ENCODE measurements at regions not wholly inside any gene's neighbourhood (a gene's known extent, or its start where the extent isn't known, plus 50 kb on each side); places are given as distances from the start of the nearest gene placed in this dataset.
"Not testable (repeated sequence)": the region's sequence is repeated elsewhere in the genome, so short reads cannot be mapped to it uniquely, and the experiment has no call there.

DNA sequence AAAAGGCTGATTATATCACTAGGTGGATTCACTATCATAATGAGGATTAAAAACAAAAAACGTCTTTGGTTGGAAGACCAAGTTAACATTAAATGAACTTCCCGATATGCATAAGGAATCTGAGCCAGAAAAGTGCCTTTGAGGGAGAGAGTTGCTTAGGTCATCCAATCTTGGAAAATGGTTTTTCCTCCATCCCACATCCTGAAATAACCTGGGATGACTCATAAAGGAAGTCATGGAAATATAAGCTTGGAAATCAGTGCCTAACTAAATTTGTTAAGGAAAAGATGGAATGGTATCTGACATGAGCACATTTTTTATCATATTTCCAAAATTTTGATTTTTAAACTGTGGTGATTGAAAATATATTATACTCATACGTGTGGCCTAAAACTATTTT is 66.0 kb downstream of the KBTBD8 start:
- DNase-seq (ENCODE audit: low read depth): no peak

DNA sequence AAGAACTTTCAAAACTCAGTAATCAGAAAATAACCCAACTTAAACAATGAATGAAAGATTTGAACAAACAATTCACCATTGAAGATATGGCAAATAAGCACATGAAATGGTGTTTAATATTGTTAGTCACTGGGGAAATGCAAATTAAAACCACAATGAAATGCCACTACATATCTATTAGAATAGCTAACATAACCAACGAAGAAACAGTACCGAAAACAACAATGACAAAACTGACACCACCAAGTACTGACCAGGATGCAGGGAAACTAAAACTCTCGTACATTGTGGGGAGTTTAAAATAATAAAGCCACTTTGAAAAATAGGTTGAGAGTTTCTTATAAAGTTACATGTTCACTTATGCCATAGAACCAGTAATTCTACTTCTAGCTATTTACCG is 69.1 kb downstream of the KBTBD8 start:
- DNase-seq (ENCODE audit: low read depth): no peak

DNA sequence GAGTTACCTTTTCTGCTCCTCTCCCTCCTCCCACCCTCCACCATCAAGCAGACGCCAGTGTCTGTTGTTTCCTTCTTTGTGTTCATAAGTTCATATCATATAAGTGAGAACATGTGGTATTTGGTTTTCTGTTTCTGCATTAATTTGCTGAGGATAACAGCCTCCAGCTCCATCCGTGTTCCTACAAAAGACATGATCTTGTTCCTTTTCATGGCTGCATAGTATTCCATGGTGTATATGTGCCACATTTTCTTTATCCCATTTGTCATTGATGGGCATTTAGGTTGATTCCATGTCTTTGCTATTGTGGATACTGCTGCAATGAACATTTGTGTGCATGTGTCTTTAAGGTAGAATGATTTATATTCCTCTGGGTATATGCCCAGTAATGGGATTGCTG is 74.5 kb downstream of the KBTBD8 start:
- DNase-seq (ENCODE audit: low read depth): not testable (repeated sequence)

DNA sequence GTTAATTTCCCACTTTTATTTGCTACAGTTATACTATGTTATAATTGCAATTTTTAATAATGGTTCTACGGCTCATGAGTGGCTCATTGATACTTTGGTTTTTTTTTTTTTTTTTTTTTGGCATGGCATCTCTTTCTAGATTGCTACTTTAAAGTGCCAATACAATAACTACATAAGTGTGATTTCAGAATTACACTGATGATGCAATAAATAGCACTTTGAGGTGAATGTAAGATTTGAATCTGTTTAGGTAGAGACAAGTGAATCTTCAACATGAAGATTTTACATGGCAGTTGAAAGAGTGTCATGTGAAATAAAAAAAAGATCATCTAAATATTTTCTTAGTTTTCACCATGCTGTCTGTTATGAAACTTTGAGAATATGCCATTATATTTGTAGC is 75.7 kb downstream of the KBTBD8 start:
- DNase-seq (ENCODE audit: low read depth): no peak

DNA sequence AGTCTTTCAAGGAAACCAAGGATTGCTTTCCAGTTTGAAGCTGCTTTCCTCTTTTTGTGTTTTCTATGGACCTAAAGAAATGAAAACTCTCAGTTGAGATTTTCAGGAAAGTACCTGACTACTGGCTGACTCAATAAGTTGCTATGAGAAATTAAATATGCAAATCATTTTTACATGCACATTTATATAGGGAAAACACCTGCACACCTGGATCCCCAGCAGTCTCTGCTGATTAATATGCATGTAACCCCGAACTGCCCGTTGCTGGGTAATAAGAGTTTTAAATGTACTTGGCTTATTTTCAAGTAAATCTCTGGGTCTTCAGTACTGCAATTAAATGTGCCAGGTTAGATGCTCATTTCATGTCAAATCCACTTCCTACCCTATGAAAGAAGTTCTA is 77.2 kb downstream of the KBTBD8 start:
- DNase-seq (ENCODE audit: low read depth): no peak

DNA sequence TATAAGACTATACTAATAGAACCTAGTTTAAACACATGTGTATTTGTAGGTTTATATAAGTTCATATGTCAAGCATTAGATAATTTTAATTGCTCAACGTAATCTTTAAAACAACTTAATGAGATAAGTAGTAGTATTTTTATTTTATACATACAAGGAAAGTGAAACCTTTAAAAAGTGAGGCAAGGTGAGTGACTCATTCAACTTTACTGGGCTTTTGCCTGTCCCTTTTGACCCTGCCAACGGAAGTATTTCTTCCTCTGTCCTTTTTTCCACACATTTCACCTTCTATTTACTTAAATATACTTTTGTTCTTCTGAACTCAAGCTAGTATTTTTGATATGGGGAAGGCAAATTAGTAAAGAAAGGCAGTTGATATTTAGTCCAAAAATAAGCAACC is 78.5 kb downstream of the KBTBD8 start:
- DNase-seq (ENCODE audit: low read depth): no peak

DNA sequence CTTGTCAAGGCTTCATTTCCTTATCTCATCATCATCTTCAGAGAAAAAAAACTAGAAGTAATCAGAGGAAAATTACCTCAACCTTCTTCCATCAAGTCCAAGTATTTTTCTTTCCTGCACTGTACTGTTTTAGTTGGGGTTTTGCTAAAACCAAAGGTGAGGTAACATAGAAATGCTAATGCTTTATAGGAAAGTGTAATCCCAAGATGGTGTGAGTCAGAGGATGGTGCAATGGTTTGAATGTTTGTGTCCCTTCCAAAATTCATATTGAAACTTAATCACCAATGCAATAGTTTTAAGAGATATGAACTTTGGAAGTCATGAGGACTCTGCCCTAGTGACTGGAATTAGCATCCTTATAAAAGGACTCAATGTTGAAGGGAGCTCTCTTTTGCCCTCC is 79.5 kb downstream of the KBTBD8 start:
- DNase-seq (ENCODE audit: low read depth): no peak

DNA sequence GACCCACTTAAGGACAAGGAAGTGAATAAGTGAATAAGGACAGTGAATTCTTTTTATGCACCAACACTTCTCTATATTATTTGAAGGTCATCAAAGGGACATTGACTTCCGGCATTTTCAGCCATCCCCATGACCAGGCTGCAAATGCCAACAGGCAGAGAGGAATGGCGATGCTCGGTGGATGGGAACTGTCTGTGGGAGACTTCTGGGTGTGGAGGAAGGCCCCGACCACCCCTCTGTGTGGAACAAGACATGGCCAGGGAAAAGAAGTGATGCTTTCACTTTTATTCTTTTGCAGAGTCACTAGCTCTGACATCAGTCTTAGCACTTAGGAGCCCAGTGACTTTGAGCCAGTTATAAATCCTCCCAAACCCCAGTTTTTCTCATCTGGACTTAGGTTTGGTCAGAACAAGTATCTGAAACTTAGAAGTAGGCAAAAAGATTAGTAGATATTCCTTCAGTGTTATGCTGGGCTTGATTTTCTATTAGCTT is 84.5 kb downstream of the KBTBD8 start:
- DNase-seq (ENCODE audit: low read depth): no peak

DNA sequence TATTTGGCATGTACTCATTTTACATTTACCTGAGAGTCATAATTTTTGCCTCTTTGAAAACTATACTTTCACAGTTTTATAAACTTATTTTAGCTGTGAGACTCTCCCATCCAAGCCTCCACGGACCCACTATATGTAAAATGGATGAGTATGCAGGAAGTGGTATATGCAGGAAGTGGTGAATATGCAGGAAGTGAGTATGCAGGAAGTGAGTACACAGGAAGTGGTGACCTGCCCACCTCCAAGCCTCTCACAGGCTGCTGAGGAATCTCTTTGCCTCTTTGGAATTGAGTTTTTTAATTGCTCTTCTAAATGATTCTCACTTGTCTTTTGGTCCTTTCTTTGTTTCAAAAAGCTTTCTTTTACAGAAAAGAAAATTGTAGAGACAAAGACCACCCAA is 85.2 kb downstream of the KBTBD8 start:
- peak; percentile 23 for DNase-seq (ENCODE audit: low read depth)

DNA sequence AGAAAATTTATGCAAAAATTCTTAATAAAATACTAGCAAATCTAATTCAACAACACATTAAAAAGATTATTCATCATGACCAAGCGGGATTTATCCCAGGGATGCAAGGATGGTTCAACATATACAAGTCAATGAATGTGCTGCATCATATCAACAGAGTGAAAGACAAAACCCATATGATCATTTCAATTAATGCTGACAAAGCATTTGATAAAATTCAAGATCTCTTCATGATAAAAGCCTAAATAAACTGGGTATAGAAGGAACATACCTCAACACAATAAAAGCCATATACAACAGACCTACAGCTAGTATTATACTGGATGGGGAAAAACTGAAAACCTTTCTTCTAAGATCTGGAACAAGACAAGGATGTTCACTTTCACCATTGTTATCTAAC is 89.7 kb downstream of the KBTBD8 start:
- no peak for DNase-seq (ENCODE audit: low read depth)

DNA sequence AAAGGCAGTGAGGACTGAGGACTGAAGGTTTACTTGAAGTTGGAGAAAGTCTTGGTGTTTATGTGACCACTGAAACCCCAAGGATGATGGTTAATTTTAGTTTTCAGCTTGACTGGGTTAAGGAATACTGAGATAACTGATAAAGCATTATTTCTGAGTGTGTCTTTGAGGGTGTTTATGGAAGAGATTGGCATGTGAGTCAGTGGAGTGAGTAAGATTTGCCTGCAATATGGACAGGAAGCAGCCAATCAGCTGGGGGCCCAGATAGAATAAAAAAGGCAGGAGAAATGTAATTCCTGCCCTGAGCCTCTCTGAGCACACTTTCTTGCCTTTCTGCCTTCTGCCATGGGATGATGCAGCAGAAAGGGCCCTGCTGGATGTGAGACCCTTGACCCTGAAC is 92.4 kb downstream of the KBTBD8 start:
- no peak for DNase-seq (ENCODE audit: low read depth)

DNA sequence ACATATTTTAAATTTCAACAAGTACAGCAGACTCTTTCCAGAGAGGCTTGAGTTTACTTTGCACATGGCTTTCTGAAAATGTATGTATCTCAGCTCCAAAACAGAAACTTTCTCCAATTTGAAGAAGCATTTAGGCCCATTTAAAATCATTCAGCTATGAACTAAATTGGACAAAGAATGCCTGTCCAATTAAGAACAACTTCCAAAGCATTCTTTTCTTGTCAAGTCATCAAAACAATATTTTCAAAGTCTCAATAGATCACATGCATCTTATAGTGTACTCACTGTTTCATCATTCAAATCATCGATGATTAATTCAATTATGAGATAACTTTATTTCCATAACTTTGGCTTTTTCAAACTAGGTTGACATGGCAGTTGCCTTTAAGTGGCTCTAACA is 95.2 kb downstream of the KBTBD8 start:
- DNase-seq (ENCODE audit: low read depth): no peak

DNA sequence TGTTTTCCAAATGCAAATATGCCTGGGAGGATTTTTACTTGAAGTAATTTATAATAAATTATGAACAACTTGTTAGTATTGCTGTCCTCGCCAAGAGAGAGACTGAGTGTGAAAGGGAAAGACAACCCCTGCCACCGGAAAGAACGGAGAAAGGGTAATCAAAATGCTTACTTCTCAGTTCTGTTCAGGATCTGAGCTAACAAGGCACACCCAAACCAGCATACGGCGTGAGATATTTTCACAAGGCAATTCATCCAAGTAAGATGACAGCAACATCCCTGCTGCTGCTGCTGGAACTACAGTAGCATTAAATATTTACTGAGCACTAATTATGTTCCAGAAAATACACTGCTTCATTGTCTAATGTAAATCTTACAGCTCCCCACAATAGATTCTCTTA is 96.1 kb downstream of the KBTBD8 start:
- no peak for DNase-seq (ENCODE audit: low read depth)

DNA sequence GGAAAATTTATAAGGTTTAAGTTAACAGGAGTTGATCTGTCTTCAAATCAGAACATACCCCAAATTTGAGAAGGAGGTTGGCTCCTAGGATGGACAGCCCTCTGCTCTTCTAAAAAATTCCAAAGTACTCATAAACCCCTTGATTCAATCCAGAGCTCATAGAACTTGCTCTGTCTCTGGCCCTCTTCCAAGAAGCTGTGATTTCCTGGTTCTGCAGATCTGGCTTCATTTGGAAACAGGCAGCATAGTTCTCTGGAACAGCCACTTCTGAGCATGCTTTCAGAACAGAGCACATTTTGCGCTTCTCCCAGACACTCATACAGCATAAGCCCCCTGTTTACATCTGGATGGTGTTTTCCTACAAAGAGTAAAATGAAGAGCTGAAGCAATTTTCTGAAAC is 96.7 kb downstream of the KBTBD8 start:
- no peak for DNase-seq (ENCODE audit: low read depth)

DNA sequence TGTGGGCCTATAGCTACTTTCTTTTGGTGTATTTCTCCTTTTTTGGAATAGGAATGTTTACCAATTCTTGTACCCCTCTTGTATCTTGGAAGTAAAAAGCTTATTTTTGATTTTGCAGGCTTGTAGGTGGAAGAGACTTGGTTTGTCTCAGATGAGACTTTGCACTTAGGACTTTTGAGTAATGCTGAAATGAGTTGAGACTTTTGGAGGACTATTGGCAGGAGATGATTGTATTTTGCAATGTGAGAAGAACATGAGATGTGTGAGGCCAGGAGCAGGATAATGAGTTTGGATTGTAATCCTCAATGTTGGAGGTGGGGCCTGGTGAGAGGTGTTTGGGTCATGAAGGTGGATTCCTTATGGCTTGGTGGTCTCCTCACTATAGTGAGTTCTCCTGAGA is 106.3 kb downstream of the KBTBD8 start:
- DNase-seq (ENCODE audit: low read depth): no peak

DNA sequence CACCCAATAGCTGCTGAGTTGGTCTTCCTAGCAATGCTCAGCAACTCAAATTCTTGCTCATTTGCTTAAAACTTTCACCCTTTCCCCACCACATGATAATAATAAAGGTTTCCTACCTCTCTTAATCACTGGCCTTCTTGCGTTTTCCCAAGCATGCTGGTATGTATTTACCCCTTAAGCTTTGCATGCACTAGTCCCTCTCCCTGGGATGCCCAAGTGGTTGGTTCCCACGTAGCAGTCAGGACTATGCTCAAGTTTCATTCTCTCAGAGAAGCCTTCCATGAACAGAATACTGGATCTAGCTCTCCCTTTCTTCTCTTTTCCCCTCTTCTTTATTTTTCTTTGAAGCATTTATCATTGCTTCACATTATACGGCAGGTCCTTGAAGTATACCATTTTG is 108.8 kb downstream of the KBTBD8 start:
- DNase-seq (ENCODE audit: low read depth): no peak

DNA sequence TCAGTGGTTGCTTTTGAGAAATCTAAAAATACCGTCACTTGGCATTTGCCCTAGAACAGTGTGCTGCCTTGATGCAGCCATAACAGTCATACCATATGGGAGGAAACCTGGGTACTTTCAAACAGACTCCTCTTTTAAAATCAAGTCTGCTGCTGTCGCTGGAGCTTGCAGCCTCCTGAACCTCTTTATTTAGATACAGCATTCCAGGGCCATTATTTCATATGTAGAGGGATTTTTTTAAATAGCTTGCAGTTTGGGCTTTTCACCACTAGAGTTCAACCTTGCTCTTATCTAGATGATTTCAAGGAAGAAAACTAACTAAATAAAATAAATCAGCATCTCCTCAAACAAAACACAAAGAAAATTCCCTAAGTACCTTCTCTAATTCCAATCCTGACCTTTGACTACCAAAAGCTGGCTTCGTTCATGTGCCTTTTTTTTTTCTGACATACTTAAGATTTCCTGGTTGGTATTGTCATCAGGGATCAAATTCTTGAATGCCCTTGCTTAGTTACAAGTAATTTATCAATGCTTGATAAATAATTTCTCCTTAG is 111.6 kb downstream of the KBTBD8 start:
- no peak for DNase-seq (ENCODE audit: low read depth)

DNA sequence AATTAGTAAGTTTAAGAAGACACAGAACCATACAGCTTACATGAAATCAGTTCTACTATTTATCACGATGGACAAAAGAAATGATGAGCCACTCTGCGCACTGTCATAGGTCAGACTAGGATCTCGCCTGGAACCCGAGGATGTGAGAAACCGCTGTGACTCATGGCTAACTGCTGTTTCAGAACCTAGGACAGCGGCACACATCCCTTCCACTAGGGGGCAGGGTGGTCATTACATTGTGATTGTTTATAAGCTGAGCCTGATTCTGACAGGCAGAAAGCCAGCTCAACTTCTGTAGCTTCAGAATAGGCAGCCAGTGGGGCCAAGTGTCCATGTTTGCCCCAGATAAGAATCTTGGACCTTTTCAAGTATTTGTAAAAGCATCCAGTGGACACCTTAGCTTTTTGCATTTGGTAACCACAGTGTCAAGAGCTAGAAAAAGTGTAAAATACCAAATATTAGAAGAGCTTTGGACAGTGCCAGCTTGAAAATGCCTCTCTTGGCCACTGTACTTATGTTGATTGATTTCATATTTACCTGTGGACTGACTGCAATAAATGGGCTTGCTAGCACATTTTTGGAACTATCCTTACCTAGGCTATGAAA is 115.8 kb downstream of the KBTBD8 start:
- DNase-seq (ENCODE audit: low read depth): peak; percentile 70

DNA sequence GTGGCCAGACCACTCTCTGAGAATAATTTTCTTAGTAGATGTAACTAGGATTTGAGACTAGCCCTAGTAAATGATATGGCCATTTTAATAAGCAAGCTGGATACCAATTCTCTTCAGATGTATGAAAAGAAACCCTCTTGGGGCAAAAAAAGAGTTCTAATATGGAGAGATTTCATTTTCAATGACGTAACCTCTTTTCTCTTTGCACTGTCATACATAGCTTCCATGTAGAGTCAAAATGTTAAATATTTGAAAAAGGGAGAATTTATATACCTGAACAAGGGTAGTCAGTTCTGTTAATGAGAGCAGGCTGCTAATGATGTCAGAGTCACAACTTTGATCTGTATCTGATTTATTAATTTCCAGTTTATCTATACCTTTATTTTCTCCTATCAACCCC is 120.0 kb downstream of the KBTBD8 start:
- DNase-seq (ENCODE audit: low read depth): no peak

DNA sequence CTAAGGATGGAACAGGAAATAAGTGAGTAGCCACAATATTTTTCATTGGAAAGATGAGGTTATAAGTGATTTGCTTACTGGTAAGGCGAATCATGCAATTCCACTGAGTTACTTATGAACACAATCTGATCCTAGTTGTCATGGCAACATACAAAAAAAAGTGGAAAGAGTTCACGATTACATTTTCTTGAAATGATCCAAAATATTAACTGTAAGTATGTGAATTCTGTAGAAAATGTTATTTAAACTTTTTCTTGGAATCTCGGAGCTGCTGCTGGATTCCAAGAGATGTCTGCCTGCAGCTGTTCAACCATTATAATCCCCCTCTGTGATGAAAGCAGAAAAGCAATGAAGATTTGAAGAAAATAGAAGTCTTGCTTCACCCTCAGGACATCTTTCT is 120.5 kb downstream of the KBTBD8 start:
- DNase-seq (ENCODE audit: low read depth): no peak

DNA sequence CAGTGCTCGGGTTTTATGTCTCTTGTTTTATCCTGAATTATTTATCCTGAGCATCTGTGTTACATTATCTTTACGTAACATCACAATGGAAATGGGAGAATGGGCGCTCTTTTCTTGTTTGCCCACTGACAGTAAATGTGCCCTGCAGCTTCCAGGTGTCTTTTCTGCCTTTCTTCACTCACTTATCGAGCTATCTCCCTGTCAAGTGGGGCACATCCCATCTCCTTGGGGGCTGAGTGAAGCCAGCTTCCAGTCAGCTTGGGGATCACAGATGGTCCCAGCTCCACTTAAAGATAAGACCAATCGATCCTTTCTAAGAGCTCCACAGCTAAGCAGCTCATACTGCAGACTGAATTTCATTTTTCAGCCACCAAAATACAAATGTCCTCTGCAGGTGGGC is 125.8 kb downstream of the KBTBD8 start:
- DNase-seq (ENCODE audit: low read depth): no peak

DNA sequence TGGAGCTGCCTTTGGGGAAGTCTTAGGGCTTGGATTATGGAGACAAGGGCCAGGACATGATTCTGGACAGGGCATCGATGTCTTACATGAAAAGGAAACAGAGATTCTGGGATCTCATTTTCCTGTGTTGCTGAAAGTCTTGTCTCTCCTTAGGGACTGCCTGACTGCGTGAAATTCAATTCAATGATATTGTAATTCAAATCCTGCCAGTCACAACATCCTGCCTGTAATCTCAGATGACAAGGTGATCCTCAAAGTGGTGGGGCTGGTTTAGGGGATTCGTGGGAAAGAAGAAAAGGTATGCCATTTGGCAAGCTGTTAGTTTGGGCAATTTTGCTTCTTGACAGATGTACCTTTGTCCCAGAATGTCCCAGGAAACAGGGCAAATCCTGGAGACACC is 129.1 kb downstream of the KBTBD8 start:
- DNase-seq (ENCODE audit: low read depth): no peak

DNA sequence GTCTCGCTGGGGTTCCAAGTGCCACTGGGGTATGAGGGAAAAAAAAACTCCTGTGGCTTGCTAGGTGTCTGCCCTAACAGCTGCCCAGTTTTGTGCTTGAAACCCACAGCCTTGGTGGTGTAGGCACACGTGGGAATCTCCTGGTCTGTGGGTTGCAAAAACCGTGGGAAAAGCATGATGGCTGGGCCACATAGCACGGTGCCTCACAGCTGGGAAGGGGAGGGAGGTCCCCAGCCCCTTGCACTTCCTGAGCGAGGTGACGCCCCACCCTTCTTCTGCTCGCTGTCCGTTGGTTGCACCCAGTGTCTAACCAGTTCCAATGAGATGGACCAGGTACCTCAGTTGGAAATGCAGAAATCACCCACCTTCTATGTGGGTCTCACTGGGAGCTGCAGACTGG is 144.3 kb downstream of the KBTBD8 start:
- DNase-seq (ENCODE audit: low read depth): no peak

DNA sequence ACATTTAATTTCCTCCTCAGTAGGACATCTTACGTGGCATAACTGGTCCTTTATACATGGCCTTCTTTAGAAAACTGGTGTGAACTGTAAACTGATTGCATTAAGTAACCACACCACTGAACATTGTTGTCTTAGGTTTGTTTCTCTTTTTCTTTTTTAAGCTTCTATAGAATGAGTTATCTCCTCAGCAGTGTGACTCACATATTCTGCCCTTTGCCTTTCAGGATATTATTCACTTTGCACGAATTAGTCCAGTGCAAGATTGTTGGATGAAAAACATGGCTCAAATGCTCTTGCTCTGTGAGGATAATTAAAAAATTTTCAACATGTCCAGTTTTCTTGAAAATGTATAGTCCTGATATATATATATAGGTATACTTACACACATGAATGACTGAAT is 147.6 kb downstream of the KBTBD8 start:
- DNase-seq (ENCODE audit: low read depth): no peak

DNA sequence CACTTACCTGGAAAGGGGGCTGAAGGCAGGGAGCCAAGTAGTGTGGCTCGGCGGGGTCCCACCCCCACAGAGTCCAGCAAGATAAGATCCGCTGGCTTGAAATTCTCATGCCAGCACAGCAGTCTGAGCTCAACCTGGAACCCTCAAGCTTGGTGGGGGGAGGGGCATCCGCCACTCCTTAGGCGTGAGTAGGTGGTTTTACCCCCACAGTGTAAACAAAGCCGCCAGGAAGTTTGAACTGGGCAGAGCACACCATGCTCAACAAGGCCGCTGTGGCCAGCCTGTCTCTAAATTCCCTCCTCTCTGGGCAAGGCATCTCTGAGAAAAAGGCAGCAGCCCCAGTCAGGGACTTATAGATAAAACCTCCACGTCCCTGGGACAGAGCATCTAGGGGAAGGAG is 156.3 kb downstream of the KBTBD8 start:
- DNase-seq (ENCODE audit: low read depth): no peak
